HepG2 (cell line): ENCODE measurements at regions not wholly inside any gene's neighbourhood (a gene's known extent, or its start where the extent isn't known, plus 50 kb on each side); places are given as distances from the start of the nearest gene placed in this dataset.
A peak's percentile ranks its signal among the peaks of the same experiment; 100 is the strongest.

ENCODE experiments used
- ATAC-seq: fragments of 200-7000 bp; cut with Tn5 transposase; 3 replicates; pipeline ENCODE4 v1.9.1; 2020; ENCODE audit warnings: mild to moderate bottlenecking, moderate library complexity
- BruUV-seq: library from RNA; stranded (reverse); fragments of 400-500 nt; replicated peaks from 2 replicates; lab custom pipeline; 2021; lab: Mats Ljungman, UMichigan
- CTCF ChIA-PET: fragments of 300-600 bp; formaldehyde crosslinking; extraction: SDS; loops from one replicate; lab custom pipeline; 2021; ENCODE audit warnings: low total read pairs, inconsistent platforms, low intra/inter-chr PET ratio; lab: Yijun Ruan, JAX
- POLR2A ChIA-PET: fragments of 350-600 bp; sonication (Branson Sonifier 250); formaldehyde crosslinking; loops from one replicate; lab custom pipeline; 2020; ENCODE audit warnings: antibody characterized with exemption, inconsistent platforms; lab: Yijun Ruan, JAX
- DNase-seq: peaks from one replicate; pipeline ENCODE4 v3.0.0-alpha.2; 2015; ENCODE audit warnings: low spot score
- FAIRE-seq: peaks from 3 replicates; lab custom pipeline; 2011; peaks lifted over from hg19 to GRCh38; lab: Jason Lieb, UNC
- H2AFZ ChIP-seq: one replicate; pipeline ENCODE4 v1.6.1; 2011; ENCODE audit warnings: low read length, inconsistent platforms
- H3K27ac ChIP-seq: fragments of 300-600 bp; 3 replicates; pipeline ENCODE4 v1.8.0; 2011; ENCODE audit warnings: mixed run types, mild to moderate bottlenecking, mixed read lengths, low read length, inconsistent platforms; ENCODE audit not compliant: insufficient read depth; ENCODE audit errors: extremely low read length
- H3K27me3 ChIP-seq, 2 experiments: fragments of 200-600 bp in 1 of 2; 2 replicates in 1 of 2; 3 replicates in 1 of 2; pipeline versions ENCODE4 v1.6.0 to v1.8.0; 2011; ENCODE audit warnings: low read length in 2 of 2, mild to moderate bottlenecking in 2 of 2, moderate library complexity in 2 of 2, inconsistent platforms in 1 of 2; ENCODE audit not compliant: insufficient read depth in 2 of 2, control insufficient read depth in 1 of 2
- H3K36me3 ChIP-seq, 2 experiments: fragments of 200-600 bp in 1 of 2; replicated peaks in 1 of 2; 2 replicates in 1 of 2; 3 replicates in 1 of 2; pipeline versions ENCODE4 v1.5.1 to v1.8.0; 2011; ENCODE audit warnings: low read length in 2 of 2, inconsistent platforms in 1 of 2; ENCODE audit not compliant: insufficient read depth in 2 of 2, control insufficient read depth in 1 of 2
- H3K4me1 ChIP-seq: 2 replicates; pipeline ENCODE4 v1.5.1; 2012; ENCODE audit warnings: low read length, inconsistent platforms; ENCODE audit not compliant: insufficient read depth
- H3K4me2 ChIP-seq: 2 replicates; pipeline ENCODE4 v1.6.0; 2011; ENCODE audit warnings: low read depth, low read length, inconsistent platforms
- H3K4me3 ChIP-seq, 3 experiments: fragments of 200-600 bp in 1 of 3; sonication (generic), shearing (Covaris generic) in 1 of 3; replicated peaks in 1 of 3; 2 replicates each; pipeline ENCODE4 v1.5.1; 2011 to 2016; ENCODE audit warnings: low read length in 3 of 3, inconsistent platforms in 2 of 3, low read depth in 2 of 3, mild to moderate bottlenecking in 2 of 3, control low read depth in 1 of 3, mixed read lengths in 1 of 3; ENCODE audit not compliant: insufficient read depth in 1 of 3
- H3K79me2 ChIP-seq: one replicate; pipeline ENCODE4 v1.6.1; 2011; ENCODE audit warnings: low read length, inconsistent platforms; ENCODE audit not compliant: insufficient read depth
- H3K9ac ChIP-seq: 2 replicates; pipeline ENCODE4 v1.6.0; 2011; ENCODE audit warnings: mild to moderate bottlenecking, low read depth, low read length, inconsistent platforms; ENCODE audit not compliant: insufficient read depth
- H3K9me3 ChIP-seq: 2 replicates; pipeline ENCODE4 v1.5.1; 2012; ENCODE audit warnings: mild to moderate bottlenecking, low read length
- H4K20me1 ChIP-seq: 2 replicates; pipeline ENCODE4 v1.6.0; 2011; ENCODE audit warnings: inconsistent platforms, mild to moderate bottlenecking, low read length, moderate library complexity; ENCODE audit not compliant: insufficient read depth
- MATR3 ChIP-seq: sonication (generic); formaldehyde crosslinking; IDR thresholded peaks from 2 replicates; pipeline ENCODE4 v1.4.0; 2020; ENCODE audit warnings: missing genetic modification reagents
- NAIF1 ChIP-seq: sonication (generic); formaldehyde crosslinking; IDR thresholded peaks from 2 replicates; pipeline ENCODE4 v1.5.0; 2020; ENCODE audit warnings: mild to moderate bottlenecking, missing genetic modification reagents, borderline replicate concordance
- SMC3 ChIP-seq: IDR thresholded peaks from 2 replicates; pipeline ENCODE4 v1.6.1; 2011; ENCODE audit warnings: low read length, improper control_type of control experiment
- STAG1 ChIP-seq: sonication (generic); formaldehyde crosslinking; IDR thresholded peaks from 2 replicates; pipeline ENCODE4 v1.4.0; 2020; ENCODE audit warnings: missing genetic modification reagents
- THYN1 ChIP-seq: sonication (generic); formaldehyde crosslinking; IDR thresholded peaks from 2 replicates; pipeline ENCODE4 v1.8.1; 2023; ENCODE audit warnings: low read depth, mild to moderate bottlenecking, moderate library complexity, missing genetic modification reagents, borderline replicate concordance
- ZFP62 ChIP-seq: sonication (generic); formaldehyde crosslinking; IDR thresholded peaks from 2 replicates; pipeline ENCODE4 v1.4.0; 2020; ENCODE audit warnings: missing genetic modification reagents
- ZNF101 ChIP-seq: sonication (generic); formaldehyde crosslinking; IDR thresholded peaks from 2 replicates; pipeline ENCODE4 v1.4.0; 2020; ENCODE audit warnings: mild to moderate bottlenecking, low read depth, missing genetic modification reagents, borderline replicate concordance
- WGBS: methylation state at CpG from one replicate; pipeline ENCODE4 v1.1.6; 2017; ENCODE audit warnings: low lambda C conversion rate; 5-methylcytosine and 5-hydroxymethylcytosine counted together
- in situ Hi-C: cut with HindIII; loops from 2 replicates; pipeline ENCODE4 v1.10.0; 2017; ENCODE audit warnings: low pct_unique_long_range_greater_than_20kb; ENCODE audit not compliant: extremely low pct_ligation_motif_present
- intact Hi-C: fragments of 100-400 bp; cut with micrococcal nuclease; formaldehyde crosslinking; loops from one replicate; pipeline ENCODE4 v1.10.0; 2022; ENCODE audit not compliant: unreplicated experiment
- TF ChIP-seq, protein P1 (sequence below): sonication (generic); formaldehyde crosslinking; IDR thresholded peaks from 2 replicates; pipeline ENCODE4 v1.8.0; 2022; ENCODE audit warnings: mild to moderate bottlenecking, missing genetic modification reagents, moderate library complexity
- TF ChIP-seq, protein P2 (sequence below): sonication (generic); formaldehyde crosslinking; IDR thresholded peaks from 2 replicates; pipeline ENCODE4 v1.4.0; 2020; ENCODE audit warnings: missing genetic modification reagents, borderline replicate concordance
- TF ChIP-seq, protein P3 (sequence below): sonication (generic); formaldehyde crosslinking; IDR thresholded peaks from 2 replicates; pipeline ENCODE4 v1.8.0; 2022; ENCODE audit warnings: low read depth, missing genetic modification reagents
- TF ChIP-seq, protein P4 (sequence below): sonication (generic); formaldehyde crosslinking; IDR thresholded peaks from 2 replicates; pipeline ENCODE4 v1.5.0; 2020; ENCODE audit warnings: missing genetic modification reagents
- TF ChIP-seq, protein P5 (sequence below): sonication (generic); formaldehyde crosslinking; IDR thresholded peaks from 2 replicates; pipeline ENCODE4 v1.8.0; 2022; ENCODE audit warnings: missing genetic modification reagents, mild to moderate bottlenecking, borderline replicate concordance
- TF ChIP-seq, protein P6 (sequence below): sonication (generic); formaldehyde crosslinking; IDR thresholded peaks from 2 replicates; pipeline ENCODE4 v1.5.0; 2020; ENCODE audit warnings: mild to moderate bottlenecking, missing genetic modification reagents, moderate library complexity

DNA sequence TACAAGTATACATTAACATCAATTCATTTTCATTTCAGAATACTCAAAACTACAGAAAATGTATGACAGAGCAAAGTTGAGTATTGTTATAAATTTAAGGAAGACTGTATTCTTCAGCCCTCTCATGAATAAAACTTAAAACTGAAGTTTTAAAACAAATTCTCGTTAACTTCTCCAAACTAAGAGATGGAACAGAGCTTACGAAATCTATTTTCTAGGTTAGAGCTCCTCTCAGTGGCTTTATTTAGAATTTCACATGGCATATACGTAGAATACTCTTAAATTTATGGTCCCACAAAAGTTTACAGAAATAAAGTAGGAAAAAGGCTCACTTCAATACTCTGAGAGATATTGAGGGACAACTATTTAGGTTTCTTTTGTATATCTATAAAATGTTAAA lies 612.1 kb downstream of the KCNJ3 start:
- in situ Hi-C loops = no loop called here
- ChIA-PET POLR2A (no interaction called here), CTCF (interaction anchor here (1.4 to 1.8 kb wide), 2 partner anchors 687 to 908 kb away, joined by 8 read pairs; no protein-coding TSS in a partner anchor)
- H3K4me1 ChIP-seq = no peaks in the 10 kb centered on the region
- no peaks in the 10 kb centered on the region for H3K36me3 ChIP-seq
- H3K9me3 ChIP-seq = no peaks in the 10 kb centered on the region
- TF ChIP-seq NAIF1 (CRISPR knock-in tag) (no peak), STAG1 (CRISPR knock-in tag) (peak; percentile 75), MATR3 (no peak), ZNF101 (CRISPR knock-in tag) (no peak), ZFP62 (CRISPR knock-in tag) (no peak), THYN1 (no peak), SMC3 (0 out of 2 replicates have a peak, but pooled peaks have one; percentile 23)
- TF ChIP-seq, protein P1, sequence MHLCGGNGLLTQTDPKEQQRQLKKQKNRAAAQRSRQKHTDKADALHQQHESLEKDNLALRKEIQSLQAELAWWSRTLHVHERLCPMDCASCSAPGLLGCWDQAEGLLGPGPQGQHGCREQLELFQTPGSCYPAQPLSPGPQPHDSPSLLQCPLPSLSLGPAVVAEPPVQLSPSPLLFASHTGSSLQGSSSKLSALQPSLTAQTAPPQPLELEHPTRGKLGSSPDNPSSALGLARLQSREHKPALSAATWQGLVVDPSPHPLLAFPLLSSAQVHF (CRISPR knock-in tag) = no peak
- TF ChIP-seq, protein P2, sequence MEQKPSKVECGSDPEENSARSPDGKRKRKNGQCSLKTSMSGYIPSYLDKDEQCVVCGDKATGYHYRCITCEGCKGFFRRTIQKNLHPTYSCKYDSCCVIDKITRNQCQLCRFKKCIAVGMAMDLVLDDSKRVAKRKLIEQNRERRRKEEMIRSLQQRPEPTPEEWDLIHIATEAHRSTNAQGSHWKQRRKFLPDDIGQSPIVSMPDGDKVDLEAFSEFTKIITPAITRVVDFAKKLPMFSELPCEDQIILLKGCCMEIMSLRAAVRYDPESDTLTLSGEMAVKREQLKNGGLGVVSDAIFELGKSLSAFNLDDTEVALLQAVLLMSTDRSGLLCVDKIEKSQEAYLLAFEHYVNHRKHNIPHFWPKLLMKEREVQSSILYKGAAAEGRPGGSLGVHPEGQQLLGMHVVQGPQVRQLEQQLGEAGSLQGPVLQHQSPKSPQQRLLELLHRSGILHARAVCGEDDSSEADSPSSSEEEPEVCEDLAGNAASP (CRISPR knock-in tag) = no peak
- TF ChIP-seq, protein P3, sequence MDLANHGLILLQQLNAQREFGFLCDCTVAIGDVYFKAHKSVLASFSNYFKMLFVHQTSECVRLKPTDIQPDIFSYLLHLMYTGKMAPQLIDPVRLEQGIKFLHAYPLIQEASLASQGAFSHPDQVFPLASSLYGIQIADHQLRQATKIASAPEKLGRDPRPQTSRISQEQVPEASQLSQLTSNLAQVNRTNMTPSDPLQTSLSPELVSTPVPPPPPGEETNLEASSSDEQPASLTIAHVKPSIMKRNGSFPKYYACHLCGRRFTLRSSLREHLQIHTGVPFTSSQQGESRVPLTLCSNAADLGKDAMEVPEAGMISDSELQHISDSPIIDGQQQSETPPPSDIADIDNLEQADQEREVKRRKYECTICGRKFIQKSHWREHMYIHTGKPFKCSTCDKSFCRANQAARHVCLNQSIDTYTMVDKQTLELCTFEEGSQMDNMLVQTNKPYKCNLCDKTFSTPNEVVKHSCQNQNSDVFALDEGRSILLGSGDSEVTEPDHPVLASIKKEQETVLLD (CRISPR knock-in tag) = no peak
- TF ChIP-seq, protein P4, sequence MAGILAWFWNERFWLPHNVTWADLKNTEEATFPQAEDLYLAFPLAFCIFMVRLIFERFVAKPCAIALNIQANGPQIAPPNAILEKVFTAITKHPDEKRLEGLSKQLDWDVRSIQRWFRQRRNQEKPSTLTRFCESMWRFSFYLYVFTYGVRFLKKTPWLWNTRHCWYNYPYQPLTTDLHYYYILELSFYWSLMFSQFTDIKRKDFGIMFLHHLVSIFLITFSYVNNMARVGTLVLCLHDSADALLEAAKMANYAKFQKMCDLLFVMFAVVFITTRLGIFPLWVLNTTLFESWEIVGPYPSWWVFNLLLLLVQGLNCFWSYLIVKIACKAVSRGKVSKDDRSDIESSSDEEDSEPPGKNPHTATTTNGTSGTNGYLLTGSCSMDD = no peak
- TF ChIP-seq, protein P5, sequence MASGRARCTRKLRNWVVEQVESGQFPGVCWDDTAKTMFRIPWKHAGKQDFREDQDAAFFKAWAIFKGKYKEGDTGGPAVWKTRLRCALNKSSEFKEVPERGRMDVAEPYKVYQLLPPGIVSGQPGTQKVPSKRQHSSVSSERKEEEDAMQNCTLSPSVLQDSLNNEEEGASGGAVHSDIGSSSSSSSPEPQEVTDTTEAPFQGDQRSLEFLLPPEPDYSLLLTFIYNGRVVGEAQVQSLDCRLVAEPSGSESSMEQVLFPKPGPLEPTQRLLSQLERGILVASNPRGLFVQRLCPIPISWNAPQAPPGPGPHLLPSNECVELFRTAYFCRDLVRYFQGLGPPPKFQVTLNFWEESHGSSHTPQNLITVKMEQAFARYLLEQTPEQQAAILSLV (CRISPR knock-in tag) = no peak
- TF ChIP-seq, protein P6, sequence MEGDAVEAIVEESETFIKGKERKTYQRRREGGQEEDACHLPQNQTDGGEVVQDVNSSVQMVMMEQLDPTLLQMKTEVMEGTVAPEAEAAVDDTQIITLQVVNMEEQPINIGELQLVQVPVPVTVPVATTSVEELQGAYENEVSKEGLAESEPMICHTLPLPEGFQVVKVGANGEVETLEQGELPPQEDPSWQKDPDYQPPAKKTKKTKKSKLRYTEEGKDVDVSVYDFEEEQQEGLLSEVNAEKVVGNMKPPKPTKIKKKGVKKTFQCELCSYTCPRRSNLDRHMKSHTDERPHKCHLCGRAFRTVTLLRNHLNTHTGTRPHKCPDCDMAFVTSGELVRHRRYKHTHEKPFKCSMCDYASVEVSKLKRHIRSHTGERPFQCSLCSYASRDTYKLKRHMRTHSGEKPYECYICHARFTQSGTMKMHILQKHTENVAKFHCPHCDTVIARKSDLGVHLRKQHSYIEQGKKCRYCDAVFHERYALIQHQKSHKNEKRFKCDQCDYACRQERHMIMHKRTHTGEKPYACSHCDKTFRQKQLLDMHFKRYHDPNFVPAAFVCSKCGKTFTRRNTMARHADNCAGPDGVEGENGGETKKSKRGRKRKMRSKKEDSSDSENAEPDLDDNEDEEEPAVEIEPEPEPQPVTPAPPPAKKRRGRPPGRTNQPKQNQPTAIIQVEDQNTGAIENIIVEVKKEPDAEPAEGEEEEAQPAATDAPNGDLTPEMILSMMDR = peak; percentile 44
- H2AFZ ChIP-seq = no peak overlapping the region
- BruUV-seq = no TSS peak
- no peak overlapping the region for H3K4me2 ChIP-seq
- H3K79me2 ChIP-seq = no peaks in the 10 kb centered on the region
- peak; percentile 62 for ATAC-seq
- H3K9ac ChIP-seq = no peak overlapping the region
- H3K27ac ChIP-seq = no peak overlapping the region
- peak; percentile 21 for DNase-seq
- intact Hi-C loops = loop anchor here (1.0 to 2.0 kb wide), 3 partner anchors 54 to 908 kb away; no protein-coding TSS in a partner anchor
- WGBS = under 1% methylated on average over 3 of the region's 3 CpGs
- peak; percentile 8 for FAIRE-seq
- H4K20me1 ChIP-seq = no peaks in the 10 kb centered on the region
- H3K4me3 ChIP-seq = no peak overlapping the region
- no peaks in the 10 kb centered on the region for H3K27me3 ChIP-seq
